GM23338 (cell line): ENCODE measurements at regions not wholly inside any gene's neighbourhood (a gene's known extent, or its start where the extent isn't known, plus 50 kb on each side); places are given as distances from the start of the nearest gene placed in this dataset.

Source experiments
- CTCF ChIP-seq, 2 experiments: fragments of 200-600 bp in 1 of 2; sonication (generic) in 1 of 2; conservative IDR thresholded peaks; 2 replicates each; pipeline versions ENCODE4 v1.5.1 to v1.6.1; 2016 to 2017; ENCODE audit warnings: antibody characterized with exemption in 2 of 2, low read depth in 2 of 2, mild to moderate bottlenecking in 2 of 2, moderate library complexity in 1 of 2
- EZH2 ChIP-seq: fragments of 200-600 bp; sonication (generic); IDR thresholded peaks from one replicate; pipeline ENCODE4 v1.8.0; 2017; ENCODE audit warnings: antibody characterized with exemption, mild to moderate bottlenecking, low read depth; ENCODE audit not compliant: unreplicated experiment
- EZH2phosphoT487 ChIP-seq: fragments of 200-600 bp; sonication (generic); IDR thresholded peaks from one replicate; pipeline ENCODE4 v1.8.1; 2018; ENCODE audit warnings: antibody characterized with exemption; ENCODE audit not compliant: unreplicated experiment
- JUNB ChIP-seq: IDR thresholded peaks from one replicate; pipeline ENCODE4 v1.6.1; 2016; ENCODE audit warnings: antibody characterized with exemption; ENCODE audit not compliant: unreplicated experiment
- NANOG ChIP-seq: IDR thresholded peaks from 2 replicates; pipeline ENCODE4 v1.6.1; 2016; ENCODE audit warnings: antibody characterized with exemption, borderline replicate concordance
- POLR2AphosphoS5 ChIP-seq: IDR thresholded peaks from 2 replicates; pipeline ENCODE4 v1.6.1; 2016; ENCODE audit warnings: antibody characterized with exemption, low read depth
- REST ChIP-seq: IDR thresholded peaks from one replicate; pipeline ENCODE4 v1.6.1; 2018; ENCODE audit warnings: antibody characterized with exemption; ENCODE audit not compliant: unreplicated experiment
- ZNF462 ChIP-seq: fragments of 250-450 bp; sonication (Bioruptor Pico); IDR thresholded peaks from 2 replicates; pipeline ENCODE4 v1.5.0; 2020; ENCODE audit warnings: mild to moderate bottlenecking, moderate library complexity

- no peak for TF ChIP-seq POLR2AphosphoS5
- TF ChIP-seq EZH2, result no peak
- no peak for TF ChIP-seq CTCF (conservative IDR thresholded peaks at IDR 0.05; ENCODE audit: low read depth in 2 of 2)
- TF ChIP-seq REST, result no peak
- no peak for TF ChIP-seq JUNB
- no peak for TF ChIP-seq NANOG
- no peak for TF ChIP-seq EZH2phosphoT487
- no peak for TF ChIP-seq ZNF462 (CRISPR knock-in tag)
Measured at GRCh38 chr10:4338768-4339167, 487.2 kb upstream of the AKR1E2 start.
